SU-DHL-6 (cell line): ENCODE measurements at regions not wholly inside any gene's neighbourhood (a gene's known extent, or its start where the extent isn't known, plus 50 kb on each side); places are given as distances from the start of the nearest gene placed in this dataset.

Experiments used
- H2AFZ ChIP-seq: fragments of 200-600 bp; sonication (generic); 2 replicates; pipeline ENCODE4 v1.6.1; 2014; ENCODE audit warnings: low read depth, mild to moderate bottlenecking, moderate library complexity, mixed read lengths, antibody characterized with exemption, low read length; ENCODE audit not compliant: severe bottlenecking
- H3F3A ChIP-seq: fragments of 200-600 bp; shearing (Covaris generic); 2 replicates; pipeline ENCODE4 v1.6.0; 2016; ENCODE audit warnings: antibody characterized with exemption, mild to moderate bottlenecking; ENCODE audit not compliant: insufficient read depth
- H3K27ac ChIP-seq: fragments of 200-600 bp; sonication (generic); 2 replicates; pipeline ENCODE4 v1.5.1; 2016; ENCODE audit warnings: low read depth, mild to moderate bottlenecking, low read length, moderate library complexity, mixed read lengths
- H3K27me3 ChIP-seq: fragments of 200-600 bp; sonication (generic), shearing (Covaris generic); 2 replicates; pipeline ENCODE4 v1.6.0; 2014; ENCODE audit warnings: mild to moderate bottlenecking, low read length
- H3K36me3 ChIP-seq: fragments of 200-600 bp; sonication (generic); 2 replicates; pipeline ENCODE4 v1.6.1; 2014; ENCODE audit warnings: mild to moderate bottlenecking, low read length, mixed read lengths
- H3K4me2 ChIP-seq: fragments of 300-600, 200-600 bp; shearing (Covaris generic), sonication (generic); 2 replicates; pipeline ENCODE4 v1.6.0; 2014; ENCODE audit warnings: low read length, low read depth, mild to moderate bottlenecking; ENCODE audit not compliant: poor library complexity, severe bottlenecking
- H3K4me3 ChIP-seq: fragments of 200-600 bp; sonication (generic); 2 replicates; pipeline ENCODE4 v1.5.1; 2014; ENCODE audit warnings: antibody characterized with exemption, low read length, mild to moderate bottlenecking, mixed read lengths; ENCODE audit not compliant: insufficient read depth, poor library complexity, severe bottlenecking
- H3K79me2 ChIP-seq: fragments of 200-600 bp; sonication (generic); 2 replicates; pipeline ENCODE4 v1.6.1; 2014; ENCODE audit warnings: mild to moderate bottlenecking, low read length, moderate library complexity; ENCODE audit not compliant: insufficient read depth
- H3K9ac ChIP-seq: fragments of 200-600 bp; sonication (generic); 2 replicates; pipeline ENCODE4 v1.7.0; 2014; ENCODE audit warnings: mild to moderate bottlenecking, low read length
- H3K9me2 ChIP-seq: fragments of 200-600 bp; sonication (generic); replicated peaks from 2 replicates; pipeline ENCODE4 v1.6.1; 2014; ENCODE audit warnings: low read length; ENCODE audit not compliant: insufficient read depth
- H3K9me3 ChIP-seq: fragments of 200-600 bp; sonication (generic); 2 replicates; pipeline ENCODE4 v1.6.1; 2014; ENCODE audit warnings: low read length, mixed read lengths; ENCODE audit not compliant: insufficient read depth
- H4K20me1 ChIP-seq: fragments of 200-600 bp; sonication (generic); 2 replicates; pipeline ENCODE4 v1.6.1; 2014; ENCODE audit warnings: low read depth, mild to moderate bottlenecking, antibody characterized with exemption, low read length, moderate library complexity, mixed read lengths
- EZH2phosphoT487 ChIP-seq: fragments of 200-600 bp; sonication (generic), shearing (Covaris generic); conservative IDR thresholded peaks from 2 replicates; pipeline ENCODE4 v1.6.1; 2018; ENCODE audit warnings: mild to moderate bottlenecking, antibody characterized with exemption, low read length, moderate library complexity, mixed read lengths
- TF ChIP-seq, protein P1 (sequence below): fragments of 200-600 bp; sonication (generic); IDR thresholded peaks from one replicate; pipeline ENCODE4 v1.5.1; 2017; ENCODE audit warnings: antibody characterized with exemption, mild to moderate bottlenecking, low read length, moderate library complexity; ENCODE audit not compliant: insufficient read depth, poor library complexity, severe bottlenecking

DNA sequence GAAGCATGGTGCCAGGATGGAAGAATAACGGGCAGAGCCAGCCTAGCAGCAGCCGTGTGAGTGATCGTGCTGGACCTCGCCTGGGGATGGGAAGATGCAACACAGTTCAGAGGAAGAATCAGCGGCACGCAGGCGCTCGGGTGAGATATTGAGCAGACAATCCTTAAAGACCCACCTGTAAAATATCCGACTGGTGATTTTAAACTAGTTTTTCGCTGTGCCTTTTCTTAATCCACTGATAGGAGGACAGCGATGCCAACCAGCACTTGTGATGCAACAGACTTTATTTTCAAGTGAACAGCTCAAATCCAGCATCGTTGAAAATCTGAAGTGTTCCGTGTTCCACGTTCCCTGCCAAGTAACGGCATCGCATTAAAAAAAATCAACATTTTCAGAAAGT lies 214.7 kb downstream of the TEX36 start:
- Histone ChIP-seq H3K9me3 (no peaks in the 10 kb centered on the region), H3K79me2 (no peaks in the 10 kb centered on the region), H3K36me3 (no peaks in the 10 kb centered on the region), H3K27me3 (no peaks in the 10 kb centered on the region), H3K27ac (no peak overlapping the region), H3F3A (no peaks in the 10 kb centered on the region), H3K4me3 (no peak overlapping the region), H3K9me2 (no peaks in the 10 kb centered on the region), H3K9ac (no peak overlapping the region), H3K4me2 (no peak overlapping the region), H2AFZ (no peak overlapping the region), H4K20me1 (no peaks in the 10 kb centered on the region)
- no peak for TF ChIP-seq EZH2phosphoT487
- TF ChIP-seq, protein P1, sequence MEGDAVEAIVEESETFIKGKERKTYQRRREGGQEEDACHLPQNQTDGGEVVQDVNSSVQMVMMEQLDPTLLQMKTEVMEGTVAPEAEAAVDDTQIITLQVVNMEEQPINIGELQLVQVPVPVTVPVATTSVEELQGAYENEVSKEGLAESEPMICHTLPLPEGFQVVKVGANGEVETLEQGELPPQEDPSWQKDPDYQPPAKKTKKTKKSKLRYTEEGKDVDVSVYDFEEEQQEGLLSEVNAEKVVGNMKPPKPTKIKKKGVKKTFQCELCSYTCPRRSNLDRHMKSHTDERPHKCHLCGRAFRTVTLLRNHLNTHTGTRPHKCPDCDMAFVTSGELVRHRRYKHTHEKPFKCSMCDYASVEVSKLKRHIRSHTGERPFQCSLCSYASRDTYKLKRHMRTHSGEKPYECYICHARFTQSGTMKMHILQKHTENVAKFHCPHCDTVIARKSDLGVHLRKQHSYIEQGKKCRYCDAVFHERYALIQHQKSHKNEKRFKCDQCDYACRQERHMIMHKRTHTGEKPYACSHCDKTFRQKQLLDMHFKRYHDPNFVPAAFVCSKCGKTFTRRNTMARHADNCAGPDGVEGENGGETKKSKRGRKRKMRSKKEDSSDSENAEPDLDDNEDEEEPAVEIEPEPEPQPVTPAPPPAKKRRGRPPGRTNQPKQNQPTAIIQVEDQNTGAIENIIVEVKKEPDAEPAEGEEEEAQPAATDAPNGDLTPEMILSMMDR: no peak

DNA sequence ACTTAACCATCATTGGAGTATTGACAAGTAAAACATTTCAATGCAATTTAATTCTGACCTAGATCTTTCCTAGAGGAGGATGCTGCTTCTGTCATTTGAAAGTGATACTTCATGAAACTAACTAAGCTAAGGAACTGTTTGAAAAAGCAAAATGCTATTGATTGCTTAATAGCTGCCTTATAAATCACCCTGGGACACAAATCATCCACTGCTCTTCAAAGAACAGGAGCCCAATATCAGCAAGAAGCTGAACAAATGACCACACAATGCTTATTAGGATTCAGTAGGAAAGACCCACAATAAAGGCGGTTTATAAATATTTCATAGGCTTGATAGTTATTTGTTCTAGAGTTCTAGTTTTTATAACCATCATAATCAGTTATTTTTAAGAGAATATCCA lies 216.3 kb downstream of the TEX36 start:
- no peaks in the 10 kb centered on the region for H3K9me2 ChIP-seq
- H3K9ac ChIP-seq: no peak overlapping the region
- no peaks in the 10 kb centered on the region for H3K79me2 ChIP-seq
- no peaks in the 10 kb centered on the region for H4K20me1 ChIP-seq
- H3K9me3 ChIP-seq: no peaks in the 10 kb centered on the region
- no peak overlapping the region for H3K27ac ChIP-seq
- H3F3A ChIP-seq: no peaks in the 10 kb centered on the region
- H2AFZ ChIP-seq: no peak overlapping the region
- H3K36me3 ChIP-seq: no peaks in the 10 kb centered on the region
- no peak overlapping the region for H3K4me2 ChIP-seq
- H3K27me3 ChIP-seq: no peaks in the 10 kb centered on the region
- no peak overlapping the region for H3K4me3 ChIP-seq
- no peak for TF ChIP-seq EZH2phosphoT487

DNA sequence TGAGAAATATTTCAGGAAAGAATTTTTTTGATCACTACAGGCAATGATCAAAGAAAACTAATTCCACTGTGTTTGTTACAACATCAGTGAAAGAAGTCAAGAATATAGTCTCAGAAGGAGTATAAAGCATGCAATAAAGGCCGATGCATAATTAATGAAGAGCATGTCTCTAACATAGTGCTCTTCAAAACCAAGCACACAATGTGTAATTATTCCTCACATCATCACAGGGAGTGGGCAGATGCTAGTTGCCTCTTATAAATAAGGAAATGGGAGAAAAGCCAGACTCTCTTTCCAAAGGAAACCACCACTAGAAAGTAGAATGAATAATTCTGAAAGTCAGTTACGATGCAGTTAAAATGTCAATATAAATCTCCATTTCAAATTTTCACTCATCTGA lies 220.1 kb downstream of the TEX36 start:
- H3K27ac ChIP-seq: no peak overlapping the region

DNA sequence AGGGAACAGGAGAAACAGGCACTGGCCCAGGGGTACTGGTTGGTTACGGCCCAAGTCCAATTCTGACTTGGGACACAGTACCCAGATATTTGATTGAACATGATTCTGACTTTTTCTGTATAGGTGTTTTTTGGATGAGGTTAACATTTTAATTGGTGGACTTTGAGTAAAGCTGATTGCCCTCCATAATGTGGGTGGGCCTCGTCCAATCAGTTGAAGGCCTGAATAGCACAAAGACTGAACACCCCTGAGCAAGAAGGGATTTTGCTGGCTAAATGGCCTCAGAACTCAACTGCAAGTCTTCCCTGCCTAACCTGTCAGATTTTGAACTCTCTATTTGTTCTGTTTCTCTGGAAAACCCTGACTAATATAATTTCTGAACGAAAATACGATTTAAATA lies 222.6 kb downstream of the TEX36 start:
- TF ChIP-seq, protein P1: no peak
- no peak for TF ChIP-seq EZH2phosphoT487
- Histone ChIP-seq H3K36me3 (no peaks in the 10 kb centered on the region), H3K27ac (no peak overlapping the region), H3K4me2 (no peak overlapping the region), H4K20me1 (no peaks in the 10 kb centered on the region), H2AFZ (no peak overlapping the region), H3K9ac (no peak overlapping the region), H3F3A (no peaks in the 10 kb centered on the region), H3K79me2 (no peaks in the 10 kb centered on the region), H3K9me3 (no peaks in the 10 kb centered on the region), H3K27me3 (no peaks in the 10 kb centered on the region), H3K9me2 (no peaks in the 10 kb centered on the region), H3K4me3 (no peak overlapping the region)

More for the DNA sequence above, 220.1 kb downstream of the TEX36 start:
- TF ChIP-seq EZH2phosphoT487: no peak
- TF ChIP-seq, protein P1: no peak
- no peaks in the 10 kb centered on the region for H3K79me2 ChIP-seq
- no peaks in the 10 kb centered on the region for H3K9me2 ChIP-seq
- H3K36me3 ChIP-seq: no peaks in the 10 kb centered on the region
- H3K27me3 ChIP-seq: no peaks in the 10 kb centered on the region
- no peaks in the 10 kb centered on the region for H3K9me3 ChIP-seq
- no peak overlapping the region for H3K4me3 ChIP-seq
- no peak overlapping the region for H2AFZ ChIP-seq
- H4K20me1 ChIP-seq: no peaks in the 10 kb centered on the region
- H3K9ac ChIP-seq: no peak overlapping the region
- no peak overlapping the region for H3K4me2 ChIP-seq
- H3F3A ChIP-seq: no peaks in the 10 kb centered on the region
